Gastrocnemius medialis (tissue), 4 donors: ENCODE measurements at regions not wholly inside any gene's neighbourhood (a gene's known extent, or its start where the extent isn't known, plus 50 kb on each side); places are given as distances from the start of the nearest gene placed in this dataset.

Experiments used
- POLR2A ChIP-seq, 2 donors: fragments of 450-650 bp; IDR thresholded peaks; one replicate each; pipeline ENCODE4 v1.6.1; 2017; ENCODE audit warnings: antibody characterized with exemption in 2 of 2, mild to moderate bottlenecking in 2 of 2, moderate library complexity in 2 of 2
- TF ChIP-seq, protein P1 (sequence below), 5 experiments: fragments of 450-650 bp in 3 of 5; fragments of 200-600 bp in 2 of 5; sonication (generic) in 2 of 5; IDR thresholded peaks in 4 of 5; conservative IDR thresholded peaks in 1 of 5; 1 replicate in 4 of 5; 2 replicates in 1 of 5; pipeline ENCODE4 v1.5.1; 2016 to 2019; ENCODE audit warnings: antibody characterized with exemption in 5 of 5, mild to moderate bottlenecking in 3 of 5, moderate library complexity in 3 of 5

DNA sequence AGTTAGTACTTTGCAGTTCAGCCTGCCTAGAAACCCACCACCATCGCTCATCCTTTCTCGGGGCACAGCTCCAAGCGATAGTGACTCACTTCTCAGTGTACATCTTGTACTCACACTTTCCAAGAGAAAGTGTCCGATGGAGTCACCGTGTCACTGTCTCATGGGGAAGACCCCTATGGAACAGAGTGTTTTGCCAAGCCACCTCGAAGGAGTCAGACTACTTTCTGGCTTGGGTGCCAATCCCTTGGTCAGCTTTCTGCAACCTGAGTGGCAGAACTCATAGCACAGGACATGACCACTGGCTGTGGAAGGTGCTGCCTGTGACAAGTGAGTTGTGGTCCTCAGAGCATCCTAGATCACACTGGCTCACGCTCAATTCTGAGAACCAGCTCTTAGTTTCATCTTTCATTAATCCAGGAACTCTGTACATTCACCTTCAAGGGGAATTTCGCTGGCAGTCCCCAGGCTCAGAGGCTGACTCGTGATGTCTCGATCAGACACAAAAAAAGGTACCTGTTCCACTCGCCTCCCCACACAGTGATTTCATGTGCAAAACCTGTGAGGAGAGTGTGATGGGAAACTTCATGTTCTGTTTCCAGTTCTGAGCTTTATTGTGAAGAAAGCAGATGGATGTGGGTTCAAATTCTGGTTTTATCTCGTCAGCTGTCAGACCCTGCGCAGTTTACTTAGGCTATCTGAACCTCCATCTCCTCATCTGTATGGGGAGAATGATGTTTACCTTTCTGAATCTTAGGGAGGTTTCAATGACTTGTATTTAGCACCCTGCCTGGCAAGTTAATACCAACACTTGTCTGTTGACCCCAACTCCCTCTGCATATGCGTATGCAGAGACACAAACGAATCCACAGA is 127.3 kb upstream of the CCND2 start:
- TF ChIP-seq, protein P1, sequence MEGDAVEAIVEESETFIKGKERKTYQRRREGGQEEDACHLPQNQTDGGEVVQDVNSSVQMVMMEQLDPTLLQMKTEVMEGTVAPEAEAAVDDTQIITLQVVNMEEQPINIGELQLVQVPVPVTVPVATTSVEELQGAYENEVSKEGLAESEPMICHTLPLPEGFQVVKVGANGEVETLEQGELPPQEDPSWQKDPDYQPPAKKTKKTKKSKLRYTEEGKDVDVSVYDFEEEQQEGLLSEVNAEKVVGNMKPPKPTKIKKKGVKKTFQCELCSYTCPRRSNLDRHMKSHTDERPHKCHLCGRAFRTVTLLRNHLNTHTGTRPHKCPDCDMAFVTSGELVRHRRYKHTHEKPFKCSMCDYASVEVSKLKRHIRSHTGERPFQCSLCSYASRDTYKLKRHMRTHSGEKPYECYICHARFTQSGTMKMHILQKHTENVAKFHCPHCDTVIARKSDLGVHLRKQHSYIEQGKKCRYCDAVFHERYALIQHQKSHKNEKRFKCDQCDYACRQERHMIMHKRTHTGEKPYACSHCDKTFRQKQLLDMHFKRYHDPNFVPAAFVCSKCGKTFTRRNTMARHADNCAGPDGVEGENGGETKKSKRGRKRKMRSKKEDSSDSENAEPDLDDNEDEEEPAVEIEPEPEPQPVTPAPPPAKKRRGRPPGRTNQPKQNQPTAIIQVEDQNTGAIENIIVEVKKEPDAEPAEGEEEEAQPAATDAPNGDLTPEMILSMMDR (IDR thresholded peaks at IDR 0.05 in 4 of 5, conservative IDR thresholded peaks at IDR 0.05 in 1 of 5), result no peak
- no peak for TF ChIP-seq POLR2A (IDR thresholded peaks at IDR 0.05)
